NCI-H748 (cell line): ENCODE measurements at regions not wholly inside any gene's neighbourhood (a gene's known extent, or its start where the extent isn't known, plus 50 kb on each side); places are given as distances from the start of the nearest gene placed in this dataset.
"Not testable (repeated sequence)": the region's sequence is repeated elsewhere in the genome, so short reads cannot be mapped to it uniquely, and the experiment has no call there.

Source experiments
- DNase-seq: peaks from one replicate; lab custom pipeline; 2025; ENCODE audit not compliant: unreplicated experiment; lab: John Stamatoyannopoulos, UW

- DNase-seq: no peak
Observed at GRCh38 chr3:127443581-127444375, 146.8 kb downstream of the TPRA1 start.

GRCh38 chr3:127442506-127442905, 148.0 kb downstream of the TPRA1 start:
- DNase-seq: no peak

GRCh38 chr3:127441764-127442163, 148.8 kb downstream of the TPRA1 start:
- DNase-seq: no peak

- no peak for DNase-seq
Observed at GRCh38 chr3:127440384-127440783, 150.1 kb downstream of the TPRA1 start.

GRCh38 chr3:127439621-127440020, 150.9 kb downstream of the TPRA1 start:
- DNase-seq: no peak

GRCh38 chr3:127438951-127439350, 151.1 kb upstream of the PRR20G start:
- DNase-seq: no peak

- DNase-seq: no peak
Observed at GRCh38 chr3:127438371-127438770, 150.5 kb upstream of the PRR20G start.

- not testable (repeated sequence) for DNase-seq
Observed at GRCh38 chr3:127435299-127435698, 147.5 kb upstream of the PRR20G start.

- DNase-seq: peak; percentile 33
Observed at GRCh38 chr3:127431066-127431465, 143.2 kb upstream of the PRR20G start.

- no peak for DNase-seq
Observed at GRCh38 chr3:127428344-127428997, 140.6 kb upstream of the PRR20G start.

GRCh38 chr3:127427666-127428065, 139.8 kb upstream of the PRR20G start:
- no peak for DNase-seq

GRCh38 chr3:127427156-127427555, 139.3 kb upstream of the PRR20G start:
- DNase-seq: no peak

- peak; percentile 55 for DNase-seq
Observed at GRCh38 chr3:127426444-127427153, 138.8 kb upstream of the PRR20G start.

- no peak for DNase-seq
Observed at GRCh38 chr3:127425505-127426443, 137.9 kb upstream of the PRR20G start.

GRCh38 chr3:127424766-127425504, 137.1 kb upstream of the PRR20G start:
- DNase-seq: no peak

GRCh38 chr3:127423856-127424765, 136.3 kb upstream of the PRR20G start:
- no peak for DNase-seq

GRCh38 chr3:127422663-127423375, 135.0 kb upstream of the PRR20G start:
- no peak for DNase-seq

GRCh38 chr3:127421943-127422662, 134.3 kb upstream of the PRR20G start:
- no peak for DNase-seq
